ENCODE measurements at regions not wholly inside any gene's neighbourhood (a gene's known extent, or its start where the extent isn't known, plus 50 kb on each side); places are given as distances from the start of the nearest gene placed in this dataset.

DNA sequence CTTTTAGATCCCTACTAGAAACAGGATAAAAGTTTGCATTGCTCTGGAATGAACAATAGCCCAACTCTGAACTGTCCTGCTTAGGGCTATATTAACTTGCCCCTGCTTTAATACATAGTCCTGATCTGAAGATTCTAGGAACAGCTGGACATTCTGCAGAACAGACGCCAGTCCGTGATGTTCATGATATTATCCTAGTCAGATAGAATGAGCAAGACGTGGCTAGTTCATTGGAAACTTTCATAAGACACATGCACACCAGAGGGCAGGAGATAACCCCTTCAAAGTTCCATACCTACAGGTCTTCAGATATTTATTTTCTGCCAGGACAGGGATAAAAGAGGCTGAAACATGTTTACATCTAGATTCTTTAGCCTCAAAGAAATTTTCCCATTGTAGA lies 75.5 kb upstream of the CLNK start:
- H3K27ac ChIP-seq: no peak overlapping the region
- TF ChIP-seq, protein P1, sequence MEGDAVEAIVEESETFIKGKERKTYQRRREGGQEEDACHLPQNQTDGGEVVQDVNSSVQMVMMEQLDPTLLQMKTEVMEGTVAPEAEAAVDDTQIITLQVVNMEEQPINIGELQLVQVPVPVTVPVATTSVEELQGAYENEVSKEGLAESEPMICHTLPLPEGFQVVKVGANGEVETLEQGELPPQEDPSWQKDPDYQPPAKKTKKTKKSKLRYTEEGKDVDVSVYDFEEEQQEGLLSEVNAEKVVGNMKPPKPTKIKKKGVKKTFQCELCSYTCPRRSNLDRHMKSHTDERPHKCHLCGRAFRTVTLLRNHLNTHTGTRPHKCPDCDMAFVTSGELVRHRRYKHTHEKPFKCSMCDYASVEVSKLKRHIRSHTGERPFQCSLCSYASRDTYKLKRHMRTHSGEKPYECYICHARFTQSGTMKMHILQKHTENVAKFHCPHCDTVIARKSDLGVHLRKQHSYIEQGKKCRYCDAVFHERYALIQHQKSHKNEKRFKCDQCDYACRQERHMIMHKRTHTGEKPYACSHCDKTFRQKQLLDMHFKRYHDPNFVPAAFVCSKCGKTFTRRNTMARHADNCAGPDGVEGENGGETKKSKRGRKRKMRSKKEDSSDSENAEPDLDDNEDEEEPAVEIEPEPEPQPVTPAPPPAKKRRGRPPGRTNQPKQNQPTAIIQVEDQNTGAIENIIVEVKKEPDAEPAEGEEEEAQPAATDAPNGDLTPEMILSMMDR (conservative IDR thresholded peaks at IDR 0.05): 0 out of 2 replicates have a peak, but pooled peaks have one; percentile 4
- no peak for TF ChIP-seq ZFX (IDR thresholded peaks at IDR 0.05)

DNA sequence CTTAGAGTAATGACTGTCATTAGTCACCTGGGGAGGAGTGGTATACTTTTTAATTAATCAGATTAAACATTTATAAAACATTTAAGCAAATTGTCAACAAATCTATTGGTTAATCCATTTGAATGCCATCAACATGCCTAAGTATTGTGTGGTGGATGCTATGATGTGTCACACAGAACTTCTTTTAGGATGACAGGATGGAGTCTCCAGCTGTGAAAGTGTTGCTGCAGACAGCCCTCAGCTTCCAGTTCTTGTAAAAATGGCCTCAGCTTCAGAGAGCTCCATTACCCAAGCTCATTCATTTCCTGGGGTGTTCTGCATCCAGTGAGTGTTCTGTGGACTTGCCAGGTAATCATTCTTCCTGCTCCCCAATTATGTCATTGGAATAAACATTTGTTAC lies 74.3 kb upstream of the CLNK start:
- TF ChIP-seq, protein P1 (conservative IDR thresholded peaks at IDR 0.05): no peak
- no peak for TF ChIP-seq ZFX (IDR thresholded peaks at IDR 0.05)
- no peak overlapping the region for H3K27ac ChIP-seq

DNA sequence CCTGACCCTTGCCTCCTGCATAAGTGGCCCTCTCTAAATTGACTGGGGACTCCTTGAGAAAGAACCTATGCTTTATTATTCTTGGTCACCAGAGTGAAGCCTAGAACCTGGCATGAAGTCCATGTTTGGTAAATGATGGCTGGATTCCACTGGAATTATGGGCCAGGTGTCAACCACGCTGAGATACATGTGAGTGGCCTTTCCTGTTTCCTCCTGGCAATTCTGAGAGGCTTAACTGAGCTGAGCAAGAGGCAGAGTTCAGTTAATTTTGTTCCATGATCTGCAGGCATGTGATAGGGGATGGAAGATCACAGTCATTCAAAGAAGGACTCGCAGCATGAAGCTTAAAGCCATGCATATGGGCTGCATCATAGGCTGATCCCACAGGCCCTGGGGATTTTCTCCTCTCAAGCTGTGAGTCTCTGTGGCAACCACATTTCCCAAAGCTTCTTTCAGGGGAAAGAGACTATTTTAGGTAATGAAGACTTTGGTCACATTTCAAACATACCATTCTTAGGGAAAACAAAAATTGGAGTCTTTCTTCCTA lies 69.4 kb upstream of the CLNK start:
- TF ChIP-seq, protein P1 (conservative IDR thresholded peaks at IDR 0.05): no peak
- no peak for TF ChIP-seq ZFX (IDR thresholded peaks at IDR 0.05)
- H3K27ac ChIP-seq: no peak overlapping the region

DNA sequence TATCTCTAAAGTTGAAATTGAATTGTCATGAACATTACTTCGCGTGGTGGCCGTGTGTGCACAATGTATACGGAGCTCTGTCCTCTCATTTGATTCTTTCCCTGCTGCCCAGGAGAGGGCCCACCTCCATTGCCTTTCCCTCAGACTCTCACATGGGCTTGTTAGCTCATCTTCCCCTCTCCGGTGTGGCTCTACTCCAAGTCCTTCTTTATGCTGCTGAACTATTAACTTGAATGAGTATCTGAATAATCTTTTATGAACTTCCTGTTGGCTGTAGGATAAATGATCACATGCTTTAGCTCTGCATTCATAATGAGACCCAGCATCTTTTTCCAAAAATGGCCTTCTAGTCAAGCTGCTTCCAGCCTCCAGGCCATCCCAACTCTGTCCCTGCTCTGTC lies 68.8 kb upstream of the CLNK start:
- H3K27ac ChIP-seq: no peak overlapping the region
- no peak for TF ChIP-seq ZFX (IDR thresholded peaks at IDR 0.05)
- TF ChIP-seq, protein P1 (conservative IDR thresholded peaks at IDR 0.05): no peak

DNA sequence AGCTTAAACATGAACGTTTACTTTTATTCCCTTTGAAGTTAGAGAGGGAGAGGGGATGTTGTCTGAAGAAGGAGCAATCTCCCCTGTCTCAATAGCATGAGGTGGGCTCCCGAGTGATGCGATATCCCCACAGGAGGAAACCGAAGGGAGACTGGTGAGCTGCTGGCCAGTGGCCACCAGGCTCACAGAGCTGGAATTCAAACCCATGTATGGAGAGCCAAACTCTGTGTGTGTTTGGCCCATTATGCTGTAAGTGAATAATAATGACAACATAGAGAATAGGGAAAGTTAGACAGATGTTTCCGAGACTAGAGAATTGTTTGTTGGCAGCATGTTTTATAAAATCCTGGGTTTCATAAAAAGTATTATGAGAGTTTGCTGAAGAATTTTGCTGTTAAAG lies 66.1 kb upstream of the CLNK start:
- no peak for TF ChIP-seq ZFX (IDR thresholded peaks at IDR 0.05)
- TF ChIP-seq, protein P1 (conservative IDR thresholded peaks at IDR 0.05): no peak
- H3K27ac ChIP-seq: no peak overlapping the region

DNA sequence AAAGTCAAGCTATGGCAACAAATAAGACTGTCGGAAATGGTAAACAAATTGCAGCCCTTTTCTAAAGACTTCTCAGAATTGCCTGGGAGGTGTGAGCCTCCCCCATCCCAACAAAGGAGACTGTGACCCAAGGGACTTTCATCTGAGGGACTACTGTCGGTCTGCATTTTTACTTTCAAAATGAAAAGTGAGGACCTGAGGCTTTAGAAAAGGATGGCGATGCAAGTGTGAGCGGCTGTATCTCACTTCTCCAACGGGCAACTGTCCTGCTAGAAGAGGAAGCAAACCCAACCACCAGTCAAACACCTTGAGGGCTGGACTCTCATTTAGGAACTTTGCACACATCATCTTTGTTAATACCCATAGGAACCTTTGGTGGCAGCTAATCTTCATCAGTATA lies 62.6 kb upstream of the CLNK start:
- TF ChIP-seq, protein P1 (conservative IDR thresholded peaks at IDR 0.05): no peak
- no peak for TF ChIP-seq ZFX (IDR thresholded peaks at IDR 0.05)
- H3K27ac ChIP-seq: no peak overlapping the region

DNA sequence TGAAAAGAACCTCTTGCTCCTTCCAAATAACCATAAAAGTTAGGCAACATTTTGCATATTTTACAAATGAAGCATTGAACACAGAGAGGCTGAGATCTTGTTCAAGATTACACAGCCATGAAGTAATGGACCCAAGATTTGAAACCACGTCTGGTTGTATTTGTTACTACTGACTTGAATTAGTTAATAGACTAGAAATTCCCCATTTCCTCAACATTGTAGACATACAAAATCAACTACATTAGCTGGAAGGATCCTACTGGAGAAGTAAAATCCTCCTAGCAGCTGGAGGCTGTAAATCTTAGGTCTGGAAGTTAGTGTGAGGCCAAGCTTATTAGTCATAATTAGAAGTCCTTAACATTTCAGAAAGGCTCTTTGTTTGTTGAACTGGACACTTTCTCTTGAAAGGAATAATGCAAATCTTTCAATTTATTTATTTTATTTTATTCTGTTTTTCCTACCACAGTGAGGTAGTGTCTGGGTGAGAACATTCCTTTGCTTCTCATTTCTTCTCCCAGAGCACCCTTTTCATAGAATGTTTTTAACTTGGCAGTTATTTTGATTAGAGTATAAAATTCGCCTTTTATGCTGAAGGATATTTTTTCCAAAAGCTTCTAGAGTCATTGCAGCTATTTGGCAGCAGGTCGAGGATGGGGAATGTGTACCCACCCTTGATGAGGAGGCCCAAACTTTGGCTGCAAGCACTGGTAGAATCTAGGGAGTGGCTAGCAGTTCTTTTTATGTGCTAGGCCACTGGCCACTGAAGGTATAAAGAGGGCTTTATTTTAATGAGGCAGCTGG lies 62.0 kb upstream of the CLNK start:
- H3K27ac ChIP-seq: no peak overlapping the region
- TF ChIP-seq, protein P1 (conservative IDR thresholded peaks at IDR 0.05): no peak
- no peak for TF ChIP-seq ZFX (IDR thresholded peaks at IDR 0.05)
